Panc1 (cell line): ENCODE measurements at regions not wholly inside any gene's neighbourhood (a gene's known extent, or its start where the extent isn't known, plus 50 kb on each side); places are given as distances from the start of the nearest gene placed in this dataset.

Source experiments
- ATAC-seq: fragments of 200-7000 bp; cut with Tn5 transposase; 2 replicates; pipeline ENCODE4 v1.9.1; 2020; ENCODE audit warnings: mild to moderate bottlenecking, moderate library complexity
- BruUV-seq: library from RNA; stranded (reverse); fragments of 400-500 nt; replicated peaks from 2 replicates; lab custom pipeline; 2021; lab: Mats Ljungman, UMichigan
- CTCF ChIA-PET: fragments of 300-600 bp; sonication (Branson Sonifier 250); formaldehyde crosslinking; loops from one replicate; lab custom pipeline; 2022; ENCODE audit warnings: antibody characterized with exemption; lab: Charles Lee
- POLR2A ChIA-PET: fragments of 300-600 bp; sonication (Branson Sonifier 250); formaldehyde crosslinking; loops from one replicate; lab custom pipeline; 2022; ENCODE audit warnings: antibody characterized with exemption; lab: Charles Lee
- DNase-seq: peaks from one replicate; pipeline ENCODE4 v3.0.0-alpha.2; 2010; ENCODE audit warnings: low read depth, low spot score
- H3K27ac ChIP-seq: 2 replicates; pipeline ENCODE4 v1.5.1; 2011; ENCODE audit warnings: mild to moderate bottlenecking, low read length, inconsistent platforms
- H3K27me3 ChIP-seq: fragments of 200-500 bp; sonication (Bioruptor generic); 2 replicates; pipeline ENCODE4 v1.6.0; 2014; ENCODE audit warnings: low read length, inconsistent platforms; ENCODE audit not compliant: control insufficient read depth, insufficient read depth
- H3K36me3 ChIP-seq: fragments of 200-500 bp; sonication (Bioruptor generic); 2 replicates; pipeline ENCODE4 v1.5.1; 2014; ENCODE audit warnings: inconsistent platforms, mild to moderate bottlenecking, low read length, moderate library complexity; ENCODE audit not compliant: control insufficient read depth, insufficient read depth
- H3K4me1 ChIP-seq: 2 replicates; pipeline ENCODE4 v1.5.1; 2011; ENCODE audit warnings: inconsistent platforms, mild to moderate bottlenecking, low read length, moderate library complexity; ENCODE audit not compliant: control insufficient read depth, insufficient read depth
- H3K4me3 ChIP-seq, 2 experiments: 2 replicates each; pipeline ENCODE4 v1.5.1; 2011 to 2012; ENCODE audit warnings: low read depth in 2 of 2, low read length in 2 of 2, mild to moderate bottlenecking in 2 of 2, inconsistent platforms in 1 of 2, moderate library complexity in 1 of 2
- H3K9me3 ChIP-seq: fragments of 200-500 bp; sonication (Bioruptor generic); 2 replicates; pipeline ENCODE4 v1.5.1; 2014; ENCODE audit warnings: low read depth, mild to moderate bottlenecking, inconsistent platforms, low read length, moderate library complexity; ENCODE audit not compliant: control insufficient read depth, insufficient read depth
- CTCF ChIP-seq: fragments of 450-650 bp; IDR thresholded peaks from 2 replicates; pipeline ENCODE4 v1.5.1; 2017; ENCODE audit warnings: mild to moderate bottlenecking
- POLR2AphosphoS5 ChIP-seq: IDR thresholded peaks from 2 replicates; pipeline ENCODE4 v1.6.1; 2012; ENCODE audit warnings: mild to moderate bottlenecking, low read depth, low read length, moderate library complexity
- REST ChIP-seq, 2 experiments: IDR thresholded peaks; 2 replicates each; pipeline ENCODE4 v1.6.1; 2011 to 2012; ENCODE audit warnings: low read depth in 2 of 2, control low read depth in 1 of 2, low read length in 1 of 2, mild to moderate bottlenecking in 1 of 2, moderate library complexity in 1 of 2; ENCODE audit not compliant: insufficient read depth in 1 of 2
- SIN3A ChIP-seq: IDR thresholded peaks from 2 replicates; pipeline ENCODE4 v1.6.1; 2012; ENCODE audit warnings: low read depth, mild to moderate bottlenecking, low read length, moderate library complexity, borderline replicate concordance; ENCODE audit not compliant: insufficient read depth
- TCF7L2 ChIP-seq: IDR thresholded peaks from 2 replicates; pipeline ENCODE4 v1.6.1; 2011; ENCODE audit warnings: mild to moderate bottlenecking, low read depth, low read length, inconsistent platforms
- in situ Hi-C: cut with HindIII; loops from 2 replicates; pipeline ENCODE4 v1.10.0; 2016; ENCODE audit warnings: low sequenced_read_pairs, low pct_unique_long_range_greater_than_20kb
- intact Hi-C: fragments of 100-400 bp; cut with micrococcal nuclease; formaldehyde crosslinking; loops from one replicate; pipeline ENCODE4 v1.10.0; 2022; ENCODE audit not compliant: unreplicated experiment

DNA sequence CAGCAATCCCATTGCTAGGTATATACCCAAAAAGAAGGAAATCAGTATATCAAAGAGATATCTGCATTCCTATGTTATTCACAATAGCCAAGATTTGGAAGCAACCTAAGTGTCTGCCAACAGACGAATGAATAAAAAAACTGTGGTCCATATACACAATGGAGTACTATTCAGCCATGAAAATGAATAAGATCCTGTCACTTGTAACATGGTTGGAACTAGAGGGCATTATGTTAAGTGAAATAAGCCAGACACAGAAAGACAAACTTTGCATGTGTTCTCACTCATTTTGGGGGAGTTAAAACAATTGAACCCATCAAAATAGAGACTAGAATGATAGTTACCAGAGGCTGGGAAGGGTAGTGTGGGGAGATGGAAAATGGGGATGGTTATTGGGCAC, 323.5 kb upstream of the NFE2L3 start:
- TF ChIP-seq SIN3A, result no peak
- no peak for TF ChIP-seq REST (IDR thresholded peaks at IDR 0.05; ENCODE audit: insufficient read depth in 1 of 2, low read depth in 2 of 2, low read length in 1 of 2)
- TF ChIP-seq POLR2AphosphoS5, result no peak
- no peak for TF ChIP-seq TCF7L2
- TF ChIP-seq CTCF, result no peak
- H3K9me3 ChIP-seq, result no peaks in the 10 kb centered on the region
- no TSS peak for BruUV-seq
- DNase-seq, result no peak
- intact Hi-C loops (no loop called here), in situ Hi-C loops (no loop called here)
- no peaks in the 10 kb centered on the region for H3K27me3 ChIP-seq
- ChIA-PET CTCF (no interaction called here), POLR2A (no interaction called here)
- no peak for ATAC-seq
- no peak overlapping the region for H3K27ac ChIP-seq
- H3K4me1 ChIP-seq, result 0 out of 2 replicates have a peak, but pooled peaks cover 4% of the 10 kb centered on the region
- no peaks in the 10 kb centered on the region for H3K36me3 ChIP-seq
- H3K4me3 ChIP-seq, result no peak overlapping the region

DNA sequence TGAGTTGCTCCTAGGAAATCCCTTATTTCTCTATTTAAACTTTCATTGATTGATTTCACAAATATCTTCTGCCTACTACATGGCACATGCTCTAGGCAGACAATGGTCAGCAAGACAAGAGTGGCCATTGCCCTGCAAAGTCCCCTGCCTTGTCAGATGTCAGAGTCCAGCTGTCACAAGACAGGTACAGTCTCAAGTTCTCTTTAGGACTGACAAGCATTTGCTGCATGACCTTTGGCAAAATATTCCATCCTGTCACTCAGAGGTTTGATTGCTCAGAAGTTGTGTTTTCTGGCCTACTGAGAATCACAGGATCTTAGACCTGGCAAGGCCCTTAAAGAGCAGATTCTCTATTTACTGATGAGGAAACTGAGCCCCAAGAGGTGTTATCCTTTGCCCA, 322.3 kb upstream of the NFE2L3 start:
- Histone ChIP-seq H3K27me3 (no peaks in the 10 kb centered on the region), H3K36me3 (no peaks in the 10 kb centered on the region), H3K4me3 (no peak overlapping the region), H3K4me1 (0 out of 2 replicates have a peak, but pooled peaks cover 4% of the 10 kb centered on the region), H3K27ac (no peak overlapping the region), H3K9me3 (no peaks in the 10 kb centered on the region)
- no peak for ATAC-seq
- CTCF ChIA-PET, result no interaction called here
- no peak for DNase-seq
- in situ Hi-C loops, result no loop called here
- intact Hi-C loops, result loop anchor here (10.0 kb wide), 1 partner anchor 555 kb away; no protein-coding TSS in a partner anchor
- no TSS peak for BruUV-seq
- TF ChIP-seq REST (IDR thresholded peaks at IDR 0.05; ENCODE audit: insufficient read depth in 1 of 2, low read depth in 2 of 2, low read length in 1 of 2), result no peak
- no peak for TF ChIP-seq CTCF
- TF ChIP-seq TCF7L2, result no peak
- no peak for TF ChIP-seq SIN3A
- no peak for TF ChIP-seq POLR2AphosphoS5
- POLR2A ChIA-PET, result no interaction called here
